ENCODE measurements at regions not wholly inside any gene's neighbourhood (a gene's known extent, or its start where the extent isn't known, plus 50 kb on each side); places are given as distances from the start of the nearest gene placed in this dataset.

DNA sequence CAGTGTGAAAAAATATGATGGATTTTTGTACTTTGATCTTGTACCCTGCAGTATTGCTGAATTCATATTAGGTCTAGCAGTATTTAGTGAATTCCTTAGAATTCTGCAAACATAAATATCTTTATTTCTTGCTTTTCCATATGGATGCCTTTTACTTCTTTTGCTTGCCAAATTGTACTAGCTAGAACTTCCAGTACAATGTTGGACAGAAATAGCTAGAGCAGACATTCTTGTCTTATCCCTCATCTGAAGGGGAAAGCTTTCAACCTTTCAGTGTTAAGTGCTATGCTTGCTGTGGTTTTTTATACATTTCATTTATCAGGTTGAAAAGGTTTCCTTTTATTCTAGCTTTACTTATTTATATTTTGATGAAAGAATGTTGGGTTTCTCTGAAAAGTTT, 1321.9 kb upstream of the CHAC2 start:
- TF ChIP-seq FOXP2 (optimal IDR thresholded peaks at IDR 0.05; ENCODE audit: borderline replicate concordance, extremely low read depth, extremely low read length, insufficient read depth) = no peak
- no peak for TF ChIP-seq POLR2AphosphoS5 (IDR thresholded peaks at IDR 0.05; ENCODE audit: low read depth, low read length)
- TF ChIP-seq, protein P1, sequence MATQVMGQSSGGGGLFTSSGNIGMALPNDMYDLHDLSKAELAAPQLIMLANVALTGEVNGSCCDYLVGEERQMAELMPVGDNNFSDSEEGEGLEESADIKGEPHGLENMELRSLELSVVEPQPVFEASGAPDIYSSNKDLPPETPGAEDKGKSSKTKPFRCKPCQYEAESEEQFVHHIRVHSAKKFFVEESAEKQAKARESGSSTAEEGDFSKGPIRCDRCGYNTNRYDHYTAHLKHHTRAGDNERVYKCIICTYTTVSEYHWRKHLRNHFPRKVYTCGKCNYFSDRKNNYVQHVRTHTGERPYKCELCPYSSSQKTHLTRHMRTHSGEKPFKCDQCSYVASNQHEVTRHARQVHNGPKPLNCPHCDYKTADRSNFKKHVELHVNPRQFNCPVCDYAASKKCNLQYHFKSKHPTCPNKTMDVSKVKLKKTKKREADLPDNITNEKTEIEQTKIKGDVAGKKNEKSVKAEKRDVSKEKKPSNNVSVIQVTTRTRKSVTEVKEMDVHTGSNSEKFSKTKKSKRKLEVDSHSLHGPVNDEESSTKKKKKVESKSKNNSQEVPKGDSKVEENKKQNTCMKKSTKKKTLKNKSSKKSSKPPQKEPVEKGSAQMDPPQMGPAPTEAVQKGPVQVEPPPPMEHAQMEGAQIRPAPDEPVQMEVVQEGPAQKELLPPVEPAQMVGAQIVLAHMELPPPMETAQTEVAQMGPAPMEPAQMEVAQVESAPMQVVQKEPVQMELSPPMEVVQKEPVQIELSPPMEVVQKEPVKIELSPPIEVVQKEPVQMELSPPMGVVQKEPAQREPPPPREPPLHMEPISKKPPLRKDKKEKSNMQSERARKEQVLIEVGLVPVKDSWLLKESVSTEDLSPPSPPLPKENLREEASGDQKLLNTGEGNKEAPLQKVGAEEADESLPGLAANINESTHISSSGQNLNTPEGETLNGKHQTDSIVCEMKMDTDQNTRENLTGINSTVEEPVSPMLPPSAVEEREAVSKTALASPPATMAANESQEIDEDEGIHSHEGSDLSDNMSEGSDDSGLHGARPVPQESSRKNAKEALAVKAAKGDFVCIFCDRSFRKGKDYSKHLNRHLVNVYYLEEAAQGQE (IDR thresholded peaks at IDR 0.05; ENCODE audit: insufficient read depth in 1 of 2, low read depth in 2 of 2, low read length in 2 of 2) = no peak
- TF ChIP-seq SIN3A (IDR thresholded peaks at IDR 0.05; ENCODE audit: borderline replicate concordance, insufficient read depth, low read length) = no peak

GRCh38 chr2:52431352-52431760, 1336.2 kb upstream of the CHAC2 start:
- no peak for TF ChIP-seq SIN3A (IDR thresholded peaks at IDR 0.05; ENCODE audit: borderline replicate concordance, insufficient read depth, low read length)
- no peak for TF ChIP-seq POLR2AphosphoS5 (IDR thresholded peaks at IDR 0.05; ENCODE audit: low read depth, low read length)
- TF ChIP-seq TAF1 (IDR thresholded peaks at IDR 0.05; ENCODE audit: borderline replicate concordance, insufficient read depth, low read length) = no peak
- TF ChIP-seq FOXP2 (optimal IDR thresholded peaks at IDR 0.05; ENCODE audit: borderline replicate concordance, extremely low read depth, extremely low read length, insufficient read depth) = no peak
- TF ChIP-seq, protein P1 (IDR thresholded peaks at IDR 0.05; ENCODE audit: insufficient read depth in 1 of 2, low read depth in 2 of 2, low read length in 2 of 2) = no peak

GRCh38 chr2:52429740-52430139, 1337.9 kb upstream of the CHAC2 start:
- TF ChIP-seq TAF1 (IDR thresholded peaks at IDR 0.05; ENCODE audit: borderline replicate concordance, insufficient read depth, low read length) (no peak), FOXP2 (optimal IDR thresholded peaks at IDR 0.05; ENCODE audit: borderline replicate concordance, extremely low read depth, extremely low read length, insufficient read depth) (no peak), SIN3A (IDR thresholded peaks at IDR 0.05; ENCODE audit: borderline replicate concordance, insufficient read depth, low read length) (no peak), POLR2AphosphoS5 (IDR thresholded peaks at IDR 0.05; ENCODE audit: low read depth, low read length) (no peak)
- TF ChIP-seq, protein P1 (IDR thresholded peaks at IDR 0.05; ENCODE audit: insufficient read depth in 1 of 2, low read depth in 2 of 2, low read length in 2 of 2) = no peak

DNA sequence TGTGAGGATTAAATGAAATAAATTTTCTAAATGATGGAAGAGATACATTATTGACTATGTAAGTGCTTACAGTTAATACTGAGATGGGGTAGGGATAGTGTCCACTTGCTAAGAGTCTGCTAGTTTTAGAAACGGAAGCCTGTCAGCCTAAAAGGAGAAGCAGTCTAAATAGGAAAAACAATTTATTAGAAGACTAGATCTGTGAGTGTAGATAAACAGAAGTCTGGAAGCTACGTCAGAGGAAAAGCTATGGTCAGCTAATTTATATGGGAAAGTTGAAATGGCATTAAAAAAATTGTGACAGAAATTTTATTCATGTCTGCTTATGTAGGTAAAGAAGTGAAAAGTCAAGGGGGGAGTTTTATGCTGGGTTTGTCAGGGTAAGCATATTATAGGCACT, 1338.4 kb upstream of the CHAC2 start:
- TF ChIP-seq POLR2AphosphoS5 (IDR thresholded peaks at IDR 0.05; ENCODE audit: low read depth, low read length) = no peak
- no peak for TF ChIP-seq TAF1 (IDR thresholded peaks at IDR 0.05; ENCODE audit: borderline replicate concordance, insufficient read depth, low read length)
- TF ChIP-seq FOXP2 (optimal IDR thresholded peaks at IDR 0.05; ENCODE audit: borderline replicate concordance, extremely low read depth, extremely low read length, insufficient read depth) = no peak
- TF ChIP-seq, protein P1 (IDR thresholded peaks at IDR 0.05; ENCODE audit: insufficient read depth in 1 of 2, low read depth in 2 of 2, low read length in 2 of 2) = no peak

DNA sequence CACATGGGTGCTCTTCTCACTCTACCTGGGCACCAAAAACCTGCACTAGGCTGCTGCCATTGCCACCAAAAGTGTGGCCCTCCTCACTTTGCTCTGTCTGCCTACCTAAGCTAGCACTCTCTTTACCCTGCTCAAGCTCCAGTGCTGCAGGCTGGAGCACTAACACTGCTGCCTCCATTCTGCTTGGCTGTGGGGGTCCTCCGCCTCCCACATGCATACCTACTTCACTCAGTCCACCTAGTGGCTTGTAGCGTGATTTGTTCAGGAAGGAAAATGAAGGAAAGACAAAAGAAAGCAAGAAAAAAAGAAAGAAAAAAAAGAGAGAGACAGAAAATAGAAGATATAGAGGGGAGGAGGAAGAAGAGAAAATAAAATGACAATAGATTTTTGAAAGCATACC, 1339.4 kb upstream of the CHAC2 start:
- no peak for TF ChIP-seq FOXP2 (optimal IDR thresholded peaks at IDR 0.05; ENCODE audit: borderline replicate concordance, extremely low read depth, extremely low read length, insufficient read depth)
- TF ChIP-seq POLR2AphosphoS5 (IDR thresholded peaks at IDR 0.05; ENCODE audit: low read depth, low read length) = no peak
- no peak for TF ChIP-seq SIN3A (IDR thresholded peaks at IDR 0.05; ENCODE audit: borderline replicate concordance, insufficient read depth, low read length)
- TF ChIP-seq, protein P1 (IDR thresholded peaks at IDR 0.05; ENCODE audit: insufficient read depth in 1 of 2, low read depth in 2 of 2, low read length in 2 of 2) = no peak
- no peak for TF ChIP-seq TAF1 (IDR thresholded peaks at IDR 0.05; ENCODE audit: borderline replicate concordance, insufficient read depth, low read length)

Data from PFSK-1 (cell line).